CD14-positive monocyte (primary cell): ENCODE measurements at regions not wholly inside any gene's neighbourhood (a gene's known extent, or its start where the extent isn't known, plus 50 kb on each side); places are given as distances from the start of the nearest gene placed in this dataset.

ENCODE experiments used
- DNase-seq, 3 donors: peaks; one replicate each; pipeline ENCODE4 v3.0.0-alpha.2; 2011 to 2022
- H2AFZ ChIP-seq: 2 replicates; pipeline ENCODE4 v1.6.0; 2012; ENCODE audit warnings: mild to moderate bottlenecking, low read depth, low read length, inconsistent platforms; ENCODE audit not compliant: insufficient read depth, poor library complexity, severe bottlenecking
- H3K27ac ChIP-seq, 2 donors: 1 replicate in 1 of 2; 2 replicates in 1 of 2; pipeline ENCODE4 v1.5.1; 2012 to 2013; ENCODE audit warnings: low read length in 2 of 2, control low read depth in 1 of 2, inconsistent platforms in 1 of 2, low read depth in 1 of 2, mild to moderate bottlenecking in 1 of 2
- H3K27me3 ChIP-seq, 2 donors: one replicate each; pipeline versions ENCODE4 v1.6.0 to v1.6.1; 2011 to 2013; ENCODE audit warnings: low read length in 2 of 2; ENCODE audit not compliant: control insufficient read depth in 2 of 2, insufficient read depth in 2 of 2
- H3K36me3 ChIP-seq, 2 donors: replicated peaks in 1 of 2; 1 replicate in 1 of 2; 2 replicates in 1 of 2; pipeline versions ENCODE4 v1.5.1 to v1.6.1; 2012 to 2013; ENCODE audit warnings: low read length in 2 of 2, control low read depth in 1 of 2, inconsistent platforms in 1 of 2, mild to moderate bottlenecking in 1 of 2; ENCODE audit not compliant: insufficient read depth in 2 of 2, control insufficient read depth in 1 of 2
- H3K4me1 ChIP-seq, 2 donors: 1 replicate in 1 of 2; 2 replicates in 1 of 2; pipeline versions ENCODE4 v1.5.1 to v1.6.1; 2012 to 2013; ENCODE audit warnings: low read length in 2 of 2, control low read depth in 1 of 2, inconsistent platforms in 1 of 2, mild to moderate bottlenecking in 1 of 2, moderate library complexity in 1 of 2; ENCODE audit not compliant: insufficient read depth in 2 of 2, control insufficient read depth in 1 of 2
- H3K4me2 ChIP-seq: replicated peaks from 2 replicates; pipeline ENCODE3; 2012; ENCODE audit warnings: low read length, moderate library complexity, mild to moderate bottlenecking; ENCODE audit not compliant: poor library complexity, severe bottlenecking; ENCODE audit errors: extremely low read depth
- H3K4me3 ChIP-seq, 3 experiments: fragments of 200-600 bp in 1 of 3; sonication (generic) in 1 of 3; replicated peaks in 1 of 3; 1 replicate in 2 of 3; 2 replicates in 1 of 3; pipeline ENCODE4 v1.5.1; 2011 to 2013; ENCODE audit warnings: low read length in 3 of 3, mild to moderate bottlenecking in 3 of 3, control low read depth in 2 of 3, low read depth in 2 of 3, inconsistent platforms in 1 of 3, moderate library complexity in 1 of 3
- H3K79me2 ChIP-seq: 2 replicates; pipeline ENCODE4 v1.6.0; 2012; ENCODE audit warnings: mild to moderate bottlenecking, control low read depth, inconsistent platforms, low read length, moderate library complexity; ENCODE audit not compliant: insufficient read depth
- H3K9ac ChIP-seq: 2 replicates; pipeline ENCODE4 v1.6.0; 2017; ENCODE audit warnings: low read length, mild to moderate bottlenecking; ENCODE audit not compliant: insufficient read depth, poor library complexity, severe bottlenecking
- H3K9me3 ChIP-seq, 2 donors: replicated peaks in 1 of 2; 1 replicate in 1 of 2; 2 replicates in 1 of 2; pipeline versions ENCODE4 v1.5.1 to v1.6.1; 2012 to 2013; ENCODE audit warnings: low read length in 2 of 2, control low read depth in 1 of 2; ENCODE audit not compliant: control insufficient read depth in 1 of 2, insufficient read depth in 1 of 2
- H4K20me1 ChIP-seq: 2 replicates; pipeline ENCODE4 v1.6.0; 2012; ENCODE audit warnings: mild to moderate bottlenecking, low read length, control low read depth, moderate library complexity; ENCODE audit not compliant: insufficient read depth
- H3K27ac Mint-ChIP-seq, 7 donors: one replicate each; pipeline ENCODE4 v1.8.0; 2020; ENCODE audit warnings: mild to moderate bottlenecking in 7 of 7, mixed read lengths in 7 of 7, moderate library complexity in 6 of 7, inconsistent platforms in 2 of 7
- H3K27me3 Mint-ChIP-seq, 3 donors: one replicate each; pipeline ENCODE4 v1.8.0; 2021 to 2022; ENCODE audit warnings: low read depth in 3 of 3, mild to moderate bottlenecking in 3 of 3, mixed read lengths in 3 of 3, moderate library complexity in 3 of 3, inconsistent platforms in 1 of 3
- H3K36me3 Mint-ChIP-seq, 2 donors: one replicate each; pipeline ENCODE4 v1.8.0; 2020; ENCODE audit warnings: mixed read lengths in 2 of 2, inconsistent platforms in 1 of 2, mild to moderate bottlenecking in 1 of 2
- H3K4me1 Mint-ChIP-seq: one replicate; pipeline ENCODE4 v1.8.0; 2020; ENCODE audit warnings: mild to moderate bottlenecking, mixed read lengths
- H3K4me3 Mint-ChIP-seq, 2 donors: one replicate each; pipeline ENCODE4 v1.8.0; 2020; ENCODE audit warnings: mild to moderate bottlenecking in 2 of 2, mixed read lengths in 2 of 2, moderate library complexity in 1 of 2
- H3K9me3 Mint-ChIP-seq, 7 donors: one replicate each; pipeline ENCODE4 v1.8.0; 2020 to 2022; ENCODE audit warnings: mixed read lengths in 7 of 7, mild to moderate bottlenecking in 6 of 7, moderate library complexity in 6 of 7, inconsistent platforms in 2 of 7
- WGBS: methylation state at CpG from one replicate; pipeline ENCODE4 v1.1.5; 2013; ENCODE audit warnings: missing lambda C conversion rate; ENCODE audit not compliant: insufficient coverage; 5-methylcytosine and 5-hydroxymethylcytosine counted together
- intact Hi-C, 2 donors: fragments of 100-400 bp; cut with micrococcal nuclease; formaldehyde crosslinking; loops; one replicate each; pipeline versions ENCODE4 v1.15.0 to v1.15.1; 2023
- TF ChIP-seq, protein P1 (sequence below): fragments of 200-600 bp; IDR thresholded peaks from one replicate; pipeline ENCODE4 v1.8.0; 2022; ENCODE audit warnings: antibody characterized with exemption, mild to moderate bottlenecking

DNA sequence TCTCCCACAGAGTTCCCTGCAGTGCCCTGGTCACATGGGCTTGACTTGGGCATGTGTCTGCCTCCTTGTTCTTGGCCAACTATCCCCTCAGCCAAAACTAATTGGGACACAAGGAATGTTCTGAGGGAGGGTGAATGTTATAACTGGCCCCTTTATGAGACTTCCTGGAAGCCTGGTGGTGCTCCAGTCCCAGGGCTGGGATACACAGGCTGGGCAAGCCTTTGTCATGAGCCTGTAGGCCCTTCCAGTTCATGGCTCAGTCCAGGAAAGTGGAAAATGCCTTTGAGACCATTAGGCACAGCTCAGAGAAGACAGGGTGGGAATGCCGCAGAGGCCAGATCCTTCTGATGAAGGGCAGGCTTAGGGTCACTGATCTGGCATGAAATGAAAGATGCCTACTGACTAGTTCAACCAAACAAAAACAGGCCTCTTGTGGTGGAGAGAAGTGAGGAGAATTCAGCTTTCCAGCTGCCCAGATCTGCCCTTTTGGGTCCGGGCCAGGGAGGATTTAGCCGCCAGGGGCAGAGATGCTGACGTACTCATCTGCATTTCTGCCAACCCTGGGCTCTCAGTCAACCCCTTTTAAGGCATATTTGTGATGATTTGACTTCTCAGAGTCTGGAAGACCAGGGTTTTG is 961.5 kb downstream of the KCNMA1 start:
- H3K36me3 ChIP-seq, result no peaks in the 10 kb centered on the region
- H3K4me1 ChIP-seq, result no peaks in the 10 kb centered on the region
- no peak overlapping the region for H3K9ac ChIP-seq
- H3K9me3 Mint-ChIP-seq, result peaks cover 0 to 6% (median 2%) of the 10 kb centered on the region in 7 donors
- H3K4me3 ChIP-seq, result no peak overlapping the region
- peak overlapping the region in 1 of 7 donors; percentile 26 for H3K27ac Mint-ChIP-seq
- TF ChIP-seq, protein P1, sequence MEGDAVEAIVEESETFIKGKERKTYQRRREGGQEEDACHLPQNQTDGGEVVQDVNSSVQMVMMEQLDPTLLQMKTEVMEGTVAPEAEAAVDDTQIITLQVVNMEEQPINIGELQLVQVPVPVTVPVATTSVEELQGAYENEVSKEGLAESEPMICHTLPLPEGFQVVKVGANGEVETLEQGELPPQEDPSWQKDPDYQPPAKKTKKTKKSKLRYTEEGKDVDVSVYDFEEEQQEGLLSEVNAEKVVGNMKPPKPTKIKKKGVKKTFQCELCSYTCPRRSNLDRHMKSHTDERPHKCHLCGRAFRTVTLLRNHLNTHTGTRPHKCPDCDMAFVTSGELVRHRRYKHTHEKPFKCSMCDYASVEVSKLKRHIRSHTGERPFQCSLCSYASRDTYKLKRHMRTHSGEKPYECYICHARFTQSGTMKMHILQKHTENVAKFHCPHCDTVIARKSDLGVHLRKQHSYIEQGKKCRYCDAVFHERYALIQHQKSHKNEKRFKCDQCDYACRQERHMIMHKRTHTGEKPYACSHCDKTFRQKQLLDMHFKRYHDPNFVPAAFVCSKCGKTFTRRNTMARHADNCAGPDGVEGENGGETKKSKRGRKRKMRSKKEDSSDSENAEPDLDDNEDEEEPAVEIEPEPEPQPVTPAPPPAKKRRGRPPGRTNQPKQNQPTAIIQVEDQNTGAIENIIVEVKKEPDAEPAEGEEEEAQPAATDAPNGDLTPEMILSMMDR, result no peak
- H3K4me2 ChIP-seq, result no peak overlapping the region
- H3K9me3 ChIP-seq, result no peaks in the 10 kb centered on the region
- no peaks in the 10 kb centered on the region for H3K79me2 ChIP-seq
- no peaks in the 10 kb centered on the region for H3K27me3 ChIP-seq
- H3K27ac ChIP-seq, result no peak overlapping the region
- no peaks in the 10 kb centered on the region for H3K4me1 Mint-ChIP-seq
- H2AFZ ChIP-seq, result no peak overlapping the region
- H3K36me3 Mint-ChIP-seq, result no peaks in the 10 kb centered on the region
- no peaks in the 10 kb centered on the region for H4K20me1 ChIP-seq
- peaks cover 0 to 5% (median 1%) of the 10 kb centered on the region in 3 donors for H3K27me3 Mint-ChIP-seq
- 100% methylated on average over 3 of the region's 4 CpGs for WGBS
- H3K4me3 Mint-ChIP-seq, result no peak overlapping the region
- intact Hi-C loops, result no loop called here
- no peak for DNase-seq

DNA sequence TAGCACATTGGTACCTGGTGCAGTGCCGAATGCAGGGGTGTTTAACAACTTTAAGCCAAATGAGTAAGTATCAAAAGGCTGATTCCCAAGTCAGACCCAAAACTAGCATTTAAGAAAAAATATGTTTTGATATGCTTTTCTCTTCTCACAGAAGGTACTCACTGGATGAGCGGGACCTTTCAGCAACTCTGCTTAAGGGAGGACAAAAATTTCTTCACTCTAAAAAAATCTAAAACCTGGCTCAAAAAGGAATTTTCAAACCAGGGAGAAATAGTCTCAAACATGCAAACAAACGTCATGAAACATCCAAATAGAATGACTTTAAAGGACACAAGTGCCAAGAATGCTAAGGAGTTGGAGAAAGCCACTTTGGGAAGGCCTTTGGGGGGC is 962.1 kb downstream of the KCNMA1 start:
- no peaks in the 10 kb centered on the region for H3K27me3 ChIP-seq
- no peak overlapping the region for H2AFZ ChIP-seq
- H3K27ac Mint-ChIP-seq, result no peak overlapping the region
- H3K4me3 ChIP-seq, result no peak overlapping the region
- H3K9me3 Mint-ChIP-seq, result peaks cover 0 to 3% (median 2%) of the 10 kb centered on the region in 7 donors
- no peaks in the 10 kb centered on the region for H3K36me3 Mint-ChIP-seq
- peaks cover 0 to 5% (median 1%) of the 10 kb centered on the region in 3 donors for H3K27me3 Mint-ChIP-seq
- WGBS, result no CpG with 5 or more reads among the region's 3 CpGs
- no peak overlapping the region for H3K4me3 Mint-ChIP-seq
- H3K36me3 ChIP-seq, result no peaks in the 10 kb centered on the region
- TF ChIP-seq, protein P1, result no peak
- no peak overlapping the region for H3K27ac ChIP-seq
- intact Hi-C loops, result no loop called here
- H3K4me1 ChIP-seq, result no peaks in the 10 kb centered on the region
- no peaks in the 10 kb centered on the region for H3K4me1 Mint-ChIP-seq
- no peak overlapping the region for H3K9ac ChIP-seq
- no peaks in the 10 kb centered on the region for H3K9me3 ChIP-seq
- H3K4me2 ChIP-seq, result no peak overlapping the region
- no peaks in the 10 kb centered on the region for H4K20me1 ChIP-seq
- no peak for DNase-seq
- no peaks in the 10 kb centered on the region for H3K79me2 ChIP-seq
